ENCODE measurements at regions not wholly inside any gene's neighbourhood (a gene's known extent, or its start where the extent isn't known, plus 50 kb on each side); places are given as distances from the start of the nearest gene placed in this dataset.

- TF ChIP-seq, protein P1, sequence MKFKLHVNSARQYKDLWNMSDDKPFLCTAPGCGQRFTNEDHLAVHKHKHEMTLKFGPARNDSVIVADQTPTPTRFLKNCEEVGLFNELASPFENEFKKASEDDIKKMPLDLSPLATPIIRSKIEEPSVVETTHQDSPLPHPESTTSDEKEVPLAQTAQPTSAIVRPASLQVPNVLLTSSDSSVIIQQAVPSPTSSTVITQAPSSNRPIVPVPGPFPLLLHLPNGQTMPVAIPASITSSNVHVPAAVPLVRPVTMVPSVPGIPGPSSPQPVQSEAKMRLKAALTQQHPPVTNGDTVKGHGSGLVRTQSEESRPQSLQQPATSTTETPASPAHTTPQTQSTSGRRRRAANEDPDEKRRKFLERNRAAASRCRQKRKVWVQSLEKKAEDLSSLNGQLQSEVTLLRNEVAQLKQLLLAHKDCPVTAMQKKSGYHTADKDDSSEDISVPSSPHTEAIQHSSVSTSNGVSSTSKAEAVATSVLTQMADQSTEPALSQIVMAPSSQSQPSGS (IDR thresholded peaks at IDR 0.05; ENCODE audit: low read length), result no peak
- no peak for TF ChIP-seq CTBP2 (IDR thresholded peaks at IDR 0.05; ENCODE audit: borderline replicate concordance, insufficient read depth, insufficient read length, low read length)
- TF ChIP-seq POLR2AphosphoS5 (IDR thresholded peaks at IDR 0.05; ENCODE audit: low read depth, low read length), result no peak
- TF ChIP-seq KDM4A (IDR thresholded peaks at IDR 0.05; ENCODE audit: low read depth, low read length, severe bottlenecking), result no peak
- TF ChIP-seq MAFK (IDR thresholded peaks at IDR 0.05; ENCODE audit: low read depth, low read length), result no peak
- no peak for TF ChIP-seq TAF7 (optimal IDR thresholded peaks at IDR 0.05; ENCODE audit: borderline replicate concordance, low read depth, low read length)
- no peak for TF ChIP-seq NANOG (IDR thresholded peaks at IDR 0.05; ENCODE audit: insufficient read depth, low read depth, low read length, poor library complexity, severe bottlenecking)
Observed at GRCh38 chr12:60324746-60325145, 728.9 kb downstream of the SLC16A7 start (continued).
